ENCODE measurements at regions not wholly inside any gene's neighbourhood (a gene's known extent, or its start where the extent isn't known, plus 50 kb on each side); places are given as distances from the start of the nearest gene placed in this dataset.

DNA sequence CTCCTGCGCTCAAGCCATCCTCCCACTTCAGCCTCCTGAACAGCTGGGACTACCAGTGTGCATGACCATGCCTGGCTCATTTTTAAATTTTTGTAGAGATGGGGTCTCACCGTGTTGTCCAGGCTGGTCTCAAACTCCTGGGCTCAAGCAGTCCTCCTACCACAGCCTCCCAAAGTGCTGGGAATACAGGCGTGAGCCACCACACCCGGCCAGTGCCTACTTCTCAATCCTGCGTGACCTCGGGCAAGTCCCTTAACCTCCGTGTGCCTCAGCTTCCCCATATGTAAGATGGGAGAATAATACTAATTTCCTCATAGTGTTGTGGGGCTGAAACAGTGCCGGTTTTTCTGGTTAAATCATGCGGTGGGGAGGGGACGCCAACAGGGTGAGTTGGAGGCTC is 143.5 kb upstream of the CIBAR2 start:
- TF ChIP-seq, protein P1, sequence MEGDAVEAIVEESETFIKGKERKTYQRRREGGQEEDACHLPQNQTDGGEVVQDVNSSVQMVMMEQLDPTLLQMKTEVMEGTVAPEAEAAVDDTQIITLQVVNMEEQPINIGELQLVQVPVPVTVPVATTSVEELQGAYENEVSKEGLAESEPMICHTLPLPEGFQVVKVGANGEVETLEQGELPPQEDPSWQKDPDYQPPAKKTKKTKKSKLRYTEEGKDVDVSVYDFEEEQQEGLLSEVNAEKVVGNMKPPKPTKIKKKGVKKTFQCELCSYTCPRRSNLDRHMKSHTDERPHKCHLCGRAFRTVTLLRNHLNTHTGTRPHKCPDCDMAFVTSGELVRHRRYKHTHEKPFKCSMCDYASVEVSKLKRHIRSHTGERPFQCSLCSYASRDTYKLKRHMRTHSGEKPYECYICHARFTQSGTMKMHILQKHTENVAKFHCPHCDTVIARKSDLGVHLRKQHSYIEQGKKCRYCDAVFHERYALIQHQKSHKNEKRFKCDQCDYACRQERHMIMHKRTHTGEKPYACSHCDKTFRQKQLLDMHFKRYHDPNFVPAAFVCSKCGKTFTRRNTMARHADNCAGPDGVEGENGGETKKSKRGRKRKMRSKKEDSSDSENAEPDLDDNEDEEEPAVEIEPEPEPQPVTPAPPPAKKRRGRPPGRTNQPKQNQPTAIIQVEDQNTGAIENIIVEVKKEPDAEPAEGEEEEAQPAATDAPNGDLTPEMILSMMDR (IDR thresholded peaks at IDR 0.05), result no peak
- TF ChIP-seq POLR2A (IDR thresholded peaks at IDR 0.05), result no peak

Measured in uterus (tissue), 2 donors.